ENCODE measurements at regions not wholly inside any gene's neighbourhood (a gene's known extent, or its start where the extent isn't known, plus 50 kb on each side); places are given as distances from the start of the nearest gene placed in this dataset.

GRCh38 chr6:169044381-169045230 lies 209.0 kb downstream of the THBS2 start:
- H3K4me3 ChIP-seq (ENCODE audit: low read depth in 1 of 2, low read length in 2 of 2): no peak overlapping the region
- H3K9ac ChIP-seq (ENCODE audit: low read depth, low read length): no peak overlapping the region
- no peaks in the 10 kb centered on the region for H3K27me3 ChIP-seq (ENCODE audit: insufficient read depth, low read length, poor library complexity)
- H2AFZ ChIP-seq (ENCODE audit: low read depth, low read length): no peak overlapping the region
- no peaks in the 10 kb centered on the region for H3K9me3 ChIP-seq (ENCODE audit: insufficient read depth, low read length, severe bottlenecking)
- no peaks in the 10 kb centered on the region for H4K20me1 ChIP-seq (ENCODE audit: insufficient read depth, low read length)
- H3K4me2 ChIP-seq (ENCODE audit: insufficient read depth, low read length): no peak overlapping the region
- H3K79me2 ChIP-seq (ENCODE audit: insufficient read depth, low read length): no peaks in the 10 kb centered on the region
- ATAC-seq (ENCODE audit: insufficient read depth, low read depth): no peak
- TF ChIP-seq CTCF (IDR thresholded peaks at IDR 0.05; ENCODE audit: borderline replicate concordance, extremely low read depth, low read length, poor library complexity, severe bottlenecking) (no peak), EZH2 (IDR thresholded peaks at IDR 0.05; ENCODE audit: borderline replicate concordance, low read depth, low read length, severe bottlenecking) (no peak)
- DNase-seq: no peak
- H3K27ac ChIP-seq (ENCODE audit: low read length): no peak overlapping the region
- H3K36me3 ChIP-seq (ENCODE audit: insufficient read depth, low read length): no peaks in the 10 kb centered on the region
- H3K4me1 ChIP-seq (ENCODE audit: insufficient read depth, low read length): no peaks in the 10 kb centered on the region

GRCh38 chr6:169042061-169042460 lies 211.6 kb downstream of the THBS2 start:
- TF ChIP-seq EZH2 (IDR thresholded peaks at IDR 0.05; ENCODE audit: borderline replicate concordance, low read depth, low read length, severe bottlenecking) (no peak), CTCF (IDR thresholded peaks at IDR 0.05; ENCODE audit: borderline replicate concordance, extremely low read depth, low read length, poor library complexity, severe bottlenecking) (no peak)
- H3K4me2 ChIP-seq (ENCODE audit: insufficient read depth, low read length): no peak overlapping the region
- no peaks in the 10 kb centered on the region for H3K27me3 ChIP-seq (ENCODE audit: insufficient read depth, low read length, poor library complexity)
- H3K9ac ChIP-seq (ENCODE audit: low read depth, low read length): no peak overlapping the region
- no peaks in the 10 kb centered on the region for H3K79me2 ChIP-seq (ENCODE audit: insufficient read depth, low read length)
- no peaks in the 10 kb centered on the region for H3K9me3 ChIP-seq (ENCODE audit: insufficient read depth, low read length, severe bottlenecking)
- no peaks in the 10 kb centered on the region for H3K4me1 ChIP-seq (ENCODE audit: insufficient read depth, low read length)
- no peaks in the 10 kb centered on the region for H4K20me1 ChIP-seq (ENCODE audit: insufficient read depth, low read length)
- H3K36me3 ChIP-seq (ENCODE audit: insufficient read depth, low read length): no peaks in the 10 kb centered on the region
- ATAC-seq (ENCODE audit: insufficient read depth, low read depth) (no peak), DNase-seq (no peak)
- no peak overlapping the region for H2AFZ ChIP-seq (ENCODE audit: low read depth, low read length)
- no peak overlapping the region for H3K4me3 ChIP-seq (ENCODE audit: low read depth in 1 of 2, low read length in 2 of 2)
- no peak overlapping the region for H3K27ac ChIP-seq (ENCODE audit: low read length)

- Histone ChIP-seq H3K79me2 (ENCODE audit: insufficient read depth, low read length) (no peaks in the 10 kb centered on the region), H2AFZ (ENCODE audit: low read depth, low read length) (no peak overlapping the region), H3K27me3 (ENCODE audit: insufficient read depth, low read length, poor library complexity) (no peaks in the 10 kb centered on the region), H3K9ac (ENCODE audit: low read depth, low read length) (no peak overlapping the region), H3K4me3 (ENCODE audit: low read depth in 1 of 2, low read length in 2 of 2) (no peak overlapping the region), H3K36me3 (ENCODE audit: insufficient read depth, low read length) (no peaks in the 10 kb centered on the region), H4K20me1 (ENCODE audit: insufficient read depth, low read length) (no peaks in the 10 kb centered on the region), H3K9me3 (ENCODE audit: insufficient read depth, low read length, severe bottlenecking) (no peaks in the 10 kb centered on the region), H3K27ac (ENCODE audit: low read length) (no peak overlapping the region), H3K4me2 (ENCODE audit: insufficient read depth, low read length) (no peak overlapping the region), H3K4me1 (ENCODE audit: insufficient read depth, low read length) (no peaks in the 10 kb centered on the region)
- TF ChIP-seq CTCF (IDR thresholded peaks at IDR 0.05; ENCODE audit: borderline replicate concordance, extremely low read depth, low read length, poor library complexity, severe bottlenecking) (no peak), EZH2 (IDR thresholded peaks at IDR 0.05; ENCODE audit: borderline replicate concordance, low read depth, low read length, severe bottlenecking) (no peak)
- no peak for ATAC-seq (ENCODE audit: insufficient read depth, low read depth)
- no peak for DNase-seq
Observed at GRCh38 chr6:169041078-169041477, 212.6 kb downstream of the THBS2 start.
